Endothelial cell of umbilical vein (primary cell): ENCODE measurements at regions not wholly inside any gene's neighbourhood (a gene's known extent, or its start where the extent isn't known, plus 50 kb on each side); places are given as distances from the start of the nearest gene placed in this dataset.

ENCODE experiments used
- CTCF ChIP-seq, 2 donors: IDR thresholded peaks; 1 replicate in 1 of 2; 2 replicates in 1 of 2; pipeline ENCODE4 v1.5.1; 2011; ENCODE audit warnings: low read length in 2 of 2, mild to moderate bottlenecking in 2 of 2, moderate library complexity in 2 of 2, control low read depth in 1 of 2, inconsistent platforms in 1 of 2, low read depth in 1 of 2; ENCODE audit not compliant: insufficient read depth in 1 of 2; ENCODE audit errors: extremely low read depth in 1 of 2
- FOS ChIP-seq: IDR thresholded peaks from 2 replicates; pipeline ENCODE4 v1.6.1; 2011; ENCODE audit warnings: mild to moderate bottlenecking, low read length, moderate library complexity, borderline replicate concordance; ENCODE audit not compliant: insufficient read depth
- GATA2 ChIP-seq: IDR thresholded peaks from 2 replicates; pipeline ENCODE4 v1.7.0; 2011; ENCODE audit warnings: low read depth, mild to moderate bottlenecking, moderate library complexity, mixed read lengths, low read length; ENCODE audit not compliant: insufficient read length, insufficient read depth
- POLR2A ChIP-seq: IDR thresholded peaks from 2 replicates; pipeline ENCODE4 v1.6.1; 2012; ENCODE audit warnings: low read depth, mild to moderate bottlenecking, control low read depth, low read length

GRCh38 chr6:77025736-77026223 is 437.5 kb downstream of the HTR1B start:
- TF ChIP-seq CTCF (IDR thresholded peaks at IDR 0.05; ENCODE audit: extremely low read depth in 1 of 2, insufficient read depth in 1 of 2, low read depth in 1 of 2, low read length in 2 of 2) = no peak
- TF ChIP-seq FOS = no peak
- no peak for TF ChIP-seq POLR2A
- TF ChIP-seq GATA2 = no peak
